PC-3 (cell line): ENCODE measurements at regions not wholly inside any gene's neighbourhood (a gene's known extent, or its start where the extent isn't known, plus 50 kb on each side); places are given as distances from the start of the nearest gene placed in this dataset.

ENCODE experiments used
- ATAC-seq: fragments of 200-7000 bp; cut with Tn5 transposase; 2 replicates; pipeline ENCODE4 v1.9.1; 2020; ENCODE audit warnings: mild to moderate bottlenecking, moderate library complexity
- BruUV-seq: library from RNA; stranded (reverse); fragments of 400-500 nt; replicated peaks from 2 replicates; lab custom pipeline; 2021; lab: Mats Ljungman, UMichigan
- CTCF ChIA-PET: fragments of 300-600 bp; sonication (Branson Sonifier 250); formaldehyde crosslinking; loops from one replicate; lab custom pipeline; 2022; ENCODE audit warnings: antibody characterized with exemption; lab: Charles Lee
- POLR2A ChIA-PET: fragments of 300-600 bp; sonication (Branson Sonifier 250); formaldehyde crosslinking; loops from one replicate; lab custom pipeline; 2022; ENCODE audit warnings: antibody characterized with exemption; ENCODE audit not compliant: unreplicated experiment; lab: Charles Lee
- DNase-seq: peaks from one replicate; pipeline ENCODE4 v3.0.0-alpha.2; 2015
- H2AFZ ChIP-seq: fragments of 300-600 bp; sonication (generic); 2 replicates; pipeline ENCODE4 v1.6.0; 2016; ENCODE audit warnings: antibody characterized with exemption, low read length
- H3F3A ChIP-seq: fragments of 300-600 bp; sonication (generic); one replicate; pipeline ENCODE4 v1.6.0; 2017; ENCODE audit warnings: antibody characterized with exemption, low read length, control low read depth, mild to moderate bottlenecking; ENCODE audit not compliant: unreplicated experiment
- H3K27ac ChIP-seq: fragments of 300-600 bp; sonication (generic); 2 replicates; pipeline ENCODE4 v1.5.1; 2016; ENCODE audit warnings: mild to moderate bottlenecking, low read length
- H3K27me3 ChIP-seq: fragments of 300-600 bp; sonication (generic); 2 replicates; pipeline ENCODE4 v1.6.1; 2016; ENCODE audit warnings: low read length, mixed read lengths
- H3K36me3 ChIP-seq: fragments of 300-600 bp; sonication (generic); 2 replicates; pipeline ENCODE4 v1.6.1; 2016; ENCODE audit warnings: low read depth, mixed run types, low read length, mixed read lengths
- H3K4me1 ChIP-seq: fragments of 300-600 bp; sonication (generic); 2 replicates; pipeline ENCODE4 v1.5.1; 2016; ENCODE audit warnings: low read length; ENCODE audit not compliant: insufficient read depth
- H3K4me2 ChIP-seq: fragments of 300-600 bp; sonication (generic); 2 replicates; pipeline ENCODE4 v1.6.0; 2016; ENCODE audit warnings: low read length
- H3K4me3 ChIP-seq: fragments of 300-600 bp; sonication (generic); 2 replicates; pipeline ENCODE4 v1.5.1; 2016; ENCODE audit warnings: mild to moderate bottlenecking, low read length, mixed read lengths
- H3K79me2 ChIP-seq: fragments of 300-600 bp; sonication (generic); 2 replicates; pipeline ENCODE4 v1.6.1; 2017; ENCODE audit warnings: low read length, mixed read lengths
- H3K9ac ChIP-seq: fragments of 300-600 bp; sonication (generic); 2 replicates; pipeline ENCODE4 v1.6.0; 2016; ENCODE audit warnings: mild to moderate bottlenecking, low read length
- H3K9me2 ChIP-seq: fragments of 300-600 bp; sonication (generic); replicated peaks from 2 replicates; pipeline ENCODE4 v1.6.1; 2016; ENCODE audit warnings: mixed run types, low read length, mixed read lengths
- H3K9me3 ChIP-seq: fragments of 300-600 bp; sonication (generic); 2 replicates; pipeline ENCODE4 v1.6.1; 2016; ENCODE audit warnings: low read length, mixed read lengths
- H4K20me1 ChIP-seq: fragments of 300-600 bp; sonication (generic); 2 replicates; pipeline ENCODE4 v1.6.1; 2016; ENCODE audit warnings: low read length, mixed read lengths
- EZH2 ChIP-seq: fragments of 300-600 bp; sonication (generic); IDR thresholded peaks from one replicate; pipeline ENCODE4 v1.6.1; 2017; ENCODE audit warnings: antibody characterized with exemption, mild to moderate bottlenecking, low read length; ENCODE audit not compliant: unreplicated experiment
- EZH2phosphoT487 ChIP-seq: fragments of 300-600 bp; sonication (generic); IDR thresholded peaks from 2 replicates; pipeline ENCODE4 v1.6.1; 2018; ENCODE audit warnings: mild to moderate bottlenecking, antibody characterized with exemption, low read length, borderline replicate concordance
- intact Hi-C: fragments of 100-400 bp; cut with micrococcal nuclease; formaldehyde crosslinking; loops from 2 replicates; pipeline ENCODE4 v1.9.0; 2023
- TF ChIP-seq, protein P1 (sequence below): fragments of 300-600 bp; sonication (generic); conservative IDR thresholded peaks from 2 replicates; pipeline ENCODE4 v1.5.1; 2017; ENCODE audit warnings: antibody characterized with exemption, low read depth, mild to moderate bottlenecking, low read length

DNA sequence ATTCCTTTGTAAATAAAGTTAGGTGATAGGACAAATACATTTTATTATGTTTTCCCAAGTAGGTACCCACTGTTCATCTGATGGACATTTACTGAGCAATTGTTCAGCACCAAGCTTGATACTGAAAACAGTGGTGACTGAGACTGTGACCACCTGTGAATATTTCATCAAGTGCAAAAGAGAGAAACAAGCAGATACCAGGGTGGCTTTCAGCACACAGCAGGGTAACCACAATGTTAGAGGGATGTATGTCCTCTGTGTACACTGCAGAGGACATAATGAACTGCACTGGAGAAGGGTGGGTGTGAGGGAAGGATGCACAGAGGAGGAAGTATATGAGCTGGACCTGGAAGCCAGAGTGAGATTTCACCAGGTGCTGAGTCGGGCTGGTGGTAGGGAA is 411.8 kb downstream of the RAD51AP2 start:
- Histone ChIP-seq H3K4me1 (no peaks in the 10 kb centered on the region), H3K27ac (no peak overlapping the region), H3K36me3 (no peaks in the 10 kb centered on the region), H3K4me2 (no peak overlapping the region), H3K9me3 (0 out of 2 replicates have a peak, but pooled peaks cover 12% of the 10 kb centered on the region), H3F3A (no peaks in the 10 kb centered on the region), H3K79me2 (no peaks in the 10 kb centered on the region), H3K27me3 (no peaks in the 10 kb centered on the region), H3K9ac (no peak overlapping the region), H3K4me3 (no peak overlapping the region), H4K20me1 (no peaks in the 10 kb centered on the region), H2AFZ (no peak overlapping the region), H3K9me2 (no peaks in the 10 kb centered on the region)
- intact Hi-C loops = no loop called here
- POLR2A ChIA-PET = no interaction called here
- CTCF ChIA-PET = no interaction called here
- no peak for ATAC-seq
- TF ChIP-seq EZH2 (no peak), EZH2phosphoT487 (no peak)
- TF ChIP-seq, protein P1, sequence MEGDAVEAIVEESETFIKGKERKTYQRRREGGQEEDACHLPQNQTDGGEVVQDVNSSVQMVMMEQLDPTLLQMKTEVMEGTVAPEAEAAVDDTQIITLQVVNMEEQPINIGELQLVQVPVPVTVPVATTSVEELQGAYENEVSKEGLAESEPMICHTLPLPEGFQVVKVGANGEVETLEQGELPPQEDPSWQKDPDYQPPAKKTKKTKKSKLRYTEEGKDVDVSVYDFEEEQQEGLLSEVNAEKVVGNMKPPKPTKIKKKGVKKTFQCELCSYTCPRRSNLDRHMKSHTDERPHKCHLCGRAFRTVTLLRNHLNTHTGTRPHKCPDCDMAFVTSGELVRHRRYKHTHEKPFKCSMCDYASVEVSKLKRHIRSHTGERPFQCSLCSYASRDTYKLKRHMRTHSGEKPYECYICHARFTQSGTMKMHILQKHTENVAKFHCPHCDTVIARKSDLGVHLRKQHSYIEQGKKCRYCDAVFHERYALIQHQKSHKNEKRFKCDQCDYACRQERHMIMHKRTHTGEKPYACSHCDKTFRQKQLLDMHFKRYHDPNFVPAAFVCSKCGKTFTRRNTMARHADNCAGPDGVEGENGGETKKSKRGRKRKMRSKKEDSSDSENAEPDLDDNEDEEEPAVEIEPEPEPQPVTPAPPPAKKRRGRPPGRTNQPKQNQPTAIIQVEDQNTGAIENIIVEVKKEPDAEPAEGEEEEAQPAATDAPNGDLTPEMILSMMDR = no peak
- no TSS peak for BruUV-seq
- no peak for DNase-seq

DNA sequence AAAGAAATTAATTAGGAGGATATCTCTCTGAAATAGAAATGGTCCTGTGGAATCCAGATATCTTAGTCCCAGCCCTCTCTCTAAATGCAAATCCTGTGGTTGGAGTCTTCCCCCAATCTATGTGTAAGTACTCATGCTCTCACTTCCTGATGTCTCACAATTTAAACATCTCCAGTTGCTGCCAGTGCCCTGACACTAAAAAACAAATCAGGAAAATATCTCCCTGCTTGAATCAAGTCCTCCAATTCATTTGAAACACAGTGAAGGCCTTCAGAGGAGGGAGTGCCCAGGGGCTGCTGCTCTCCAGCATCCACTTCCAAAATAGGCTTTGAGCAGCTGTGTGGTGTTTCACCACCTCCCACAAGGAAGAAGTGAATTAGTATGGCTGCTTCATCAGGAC is 413.8 kb downstream of the RAD51AP2 start:
- POLR2A ChIA-PET = no interaction called here
- H3K4me2 ChIP-seq = no peak overlapping the region
- no peak for TF ChIP-seq EZH2phosphoT487
- TF ChIP-seq EZH2 = no peak
- TF ChIP-seq, protein P1 = no peak
- DNase-seq = no peak
- no peaks in the 10 kb centered on the region for H3K4me1 ChIP-seq
- H3K9ac ChIP-seq = no peak overlapping the region
- no peaks in the 10 kb centered on the region for H3K36me3 ChIP-seq
- no peaks in the 10 kb centered on the region for H3K79me2 ChIP-seq
- CTCF ChIA-PET = no interaction called here
- no peaks in the 10 kb centered on the region for H3K27me3 ChIP-seq
- H2AFZ ChIP-seq = no peak overlapping the region
- H3F3A ChIP-seq = no peaks in the 10 kb centered on the region
- H3K27ac ChIP-seq = no peak overlapping the region
- no peaks in the 10 kb centered on the region for H3K9me2 ChIP-seq
- no peak overlapping the region for H3K4me3 ChIP-seq
- 0 out of 2 replicates have a peak, but pooled peaks cover 11% of the 10 kb centered on the region for H3K9me3 ChIP-seq
- ATAC-seq = no peak
- BruUV-seq = no TSS peak
- no peaks in the 10 kb centered on the region for H4K20me1 ChIP-seq
- intact Hi-C loops = no loop called here

DNA sequence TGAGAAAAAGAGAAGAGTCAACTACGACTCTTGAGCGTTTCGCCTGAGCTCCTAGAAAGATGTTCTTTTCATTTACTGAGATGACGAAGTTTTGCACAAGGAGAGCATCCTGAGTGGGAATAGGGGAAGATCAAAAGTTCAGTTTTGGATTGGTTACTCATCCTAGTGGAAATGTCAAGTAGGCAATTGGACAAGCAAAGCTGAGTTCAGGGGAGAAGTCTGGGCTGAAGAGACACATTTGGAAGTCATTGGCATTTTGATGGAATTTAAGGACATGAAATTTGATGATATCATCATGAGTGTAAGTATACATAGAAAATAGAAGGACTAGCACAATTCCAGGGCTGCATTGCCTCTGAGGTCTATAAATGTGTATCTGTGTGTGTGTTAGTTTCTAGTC is 416.6 kb downstream of the RAD51AP2 start:
- BruUV-seq = no TSS peak

More for the DNA sequence above, 416.6 kb downstream of the RAD51AP2 start:
- no peaks in the 10 kb centered on the region for H3K27me3 ChIP-seq
- H3F3A ChIP-seq = no peaks in the 10 kb centered on the region
- no peaks in the 10 kb centered on the region for H4K20me1 ChIP-seq
- H3K27ac ChIP-seq = no peak overlapping the region
- POLR2A ChIA-PET = no interaction called here
- H3K79me2 ChIP-seq = no peaks in the 10 kb centered on the region
- 0 out of 2 replicates have a peak, but pooled peaks cover 11% of the 10 kb centered on the region for H3K9me3 ChIP-seq
- intact Hi-C loops = no loop called here
- H3K36me3 ChIP-seq = no peaks in the 10 kb centered on the region
- H3K4me1 ChIP-seq = no peaks in the 10 kb centered on the region
- H3K4me2 ChIP-seq = no peak overlapping the region
- DNase-seq (no peak), ATAC-seq (no peak)
- TF ChIP-seq EZH2phosphoT487 (no peak), EZH2 (no peak)
- TF ChIP-seq, protein P1 = no peak
- CTCF ChIA-PET = no interaction called here
- H2AFZ ChIP-seq = no peak overlapping the region
- H3K9me2 ChIP-seq = no peaks in the 10 kb centered on the region
- no peak overlapping the region for H3K4me3 ChIP-seq
- H3K9ac ChIP-seq = no peak overlapping the region
